ENCODE measurements at regions not wholly inside any gene's neighbourhood (a gene's known extent, or its start where the extent isn't known, plus 50 kb on each side); places are given as distances from the start of the nearest gene placed in this dataset.

- WGBS (ENCODE audit: insufficient coverage) = 80% methylated on average over 2 of the region's 4 CpGs
These were observed 146.2 kb upstream of the RASSF8 start for GRCh38 chr12:25812295-25812694.

GRCh38 chr12:25813843-25814242 is 144.6 kb upstream of the RASSF8 start:
- no peaks in the 10 kb centered on the region for H3K4me1 ChIP-seq (ENCODE audit: control insufficient read depth in 1 of 2, extremely low read depth in 1 of 2, insufficient read depth in 2 of 2, low read length in 2 of 2)
- H3K27ac ChIP-seq (ENCODE audit: low read length) = no peak overlapping the region
- no peaks in the 10 kb centered on the region for H3K27me3 ChIP-seq (replicated peaks in 1 of 2; ENCODE audit: control insufficient read depth in 2 of 2, extremely low read depth in 1 of 2, insufficient read depth in 2 of 2, low read length in 1 of 2)
- H3K4me3 ChIP-seq (ENCODE audit: control insufficient read depth in 1 of 2, extremely low read depth in 1 of 2, low read length in 1 of 2) = no peak overlapping the region
- no peaks in the 10 kb centered on the region for H3K36me3 Mint-ChIP-seq
- no peak for ATAC-seq (replicated peaks in 1 of 4)
- H3K27ac Mint-ChIP-seq = no peak overlapping the region
- CTCF ChIA-PET = no interaction called here
- DNase-seq = no peak
- POLR2A ChIA-PET = no interaction called here
- H3K9me3 Mint-ChIP-seq = peaks cover 0 to 7% (median 4%) of the 10 kb centered on the region in 3 donors
- no peak overlapping the region for H3K4me3 Mint-ChIP-seq
- H3K9me3 ChIP-seq = no peaks in the 10 kb centered on the region
- H3K36me3 ChIP-seq (ENCODE audit: control insufficient read depth in 2 of 2, extremely low read depth in 1 of 2, insufficient read depth in 1 of 2, low read length in 1 of 2) = no peaks in the 10 kb centered on the region
- peaks cover 0 to 10% (median 0%) of the 10 kb centered on the region in 3 donors for H3K4me1 Mint-ChIP-seq
- no peaks in the 10 kb centered on the region for H3K27me3 Mint-ChIP-seq
- 100% methylated on average over 2 of the region's 5 CpGs for WGBS (ENCODE audit: insufficient coverage)

More at GRCh38 chr12:25812295-25812694, 146.2 kb upstream of the RASSF8 start:
- DNase-seq (no peak), ATAC-seq (replicated peaks in 1 of 4) (no peak)
- POLR2A ChIA-PET = no interaction called here
- H3K4me3 ChIP-seq (ENCODE audit: control insufficient read depth in 1 of 2, extremely low read depth in 1 of 2, low read length in 1 of 2) = no peak overlapping the region
- H3K36me3 ChIP-seq (ENCODE audit: control insufficient read depth in 2 of 2, extremely low read depth in 1 of 2, insufficient read depth in 1 of 2, low read length in 1 of 2) = no peaks in the 10 kb centered on the region
- no peak overlapping the region for H3K4me3 Mint-ChIP-seq
- no peaks in the 10 kb centered on the region for H3K27me3 ChIP-seq (replicated peaks in 1 of 2; ENCODE audit: control insufficient read depth in 2 of 2, extremely low read depth in 1 of 2, insufficient read depth in 2 of 2, low read length in 1 of 2)
- no peak overlapping the region for H3K27ac ChIP-seq (ENCODE audit: low read length)
- H3K9me3 ChIP-seq = no peaks in the 10 kb centered on the region
- no peak overlapping the region for H3K27ac Mint-ChIP-seq
- no peaks in the 10 kb centered on the region for H3K36me3 Mint-ChIP-seq
- peaks cover 0 to 10% (median 0%) of the 10 kb centered on the region in 3 donors for H3K4me1 Mint-ChIP-seq
- CTCF ChIA-PET = no interaction called here
- peaks cover 0 to 8% (median 7%) of the 10 kb centered on the region in 3 donors for H3K9me3 Mint-ChIP-seq
- H3K27me3 Mint-ChIP-seq = no peaks in the 10 kb centered on the region
- H3K4me1 ChIP-seq (ENCODE audit: control insufficient read depth in 1 of 2, extremely low read depth in 1 of 2, insufficient read depth in 2 of 2, low read length in 2 of 2) = no peaks in the 10 kb centered on the region

GRCh38 chr12:25816637-25817036 is 141.8 kb upstream of the RASSF8 start:
- Histone ChIP-seq H3K9me3 (no peaks in the 10 kb centered on the region), H3K27ac (ENCODE audit: low read length) (no peak overlapping the region), H3K4me3 (ENCODE audit: control insufficient read depth in 1 of 2, extremely low read depth in 1 of 2, low read length in 1 of 2) (no peak overlapping the region), H3K27me3 (replicated peaks in 1 of 2; ENCODE audit: control insufficient read depth in 2 of 2, extremely low read depth in 1 of 2, insufficient read depth in 2 of 2, low read length in 1 of 2) (no peaks in the 10 kb centered on the region), H3K4me1 (ENCODE audit: control insufficient read depth in 1 of 2, extremely low read depth in 1 of 2, insufficient read depth in 2 of 2, low read length in 2 of 2) (no peaks in the 10 kb centered on the region), H3K36me3 (ENCODE audit: control insufficient read depth in 2 of 2, extremely low read depth in 1 of 2, insufficient read depth in 1 of 2, low read length in 1 of 2) (no peaks in the 10 kb centered on the region)
- CTCF ChIA-PET = no interaction called here
- DNase-seq (no peak), ATAC-seq (replicated peaks in 1 of 4) (no peak)
- Mint-ChIP-seq H3K4me1 (peaks cover 0 to 4% (median 0%) of the 10 kb centered on the region in 3 donors), H3K9me3 (no peaks in the 10 kb centered on the region), H3K36me3 (no peaks in the 10 kb centered on the region), H3K4me3 (no peak overlapping the region), H3K27me3 (no peaks in the 10 kb centered on the region), H3K27ac (no peak overlapping the region)
- WGBS (ENCODE audit: insufficient coverage) = no CpG with 5 or more reads among the region's 3 CpGs
- POLR2A ChIA-PET = no interaction called here

DNA sequence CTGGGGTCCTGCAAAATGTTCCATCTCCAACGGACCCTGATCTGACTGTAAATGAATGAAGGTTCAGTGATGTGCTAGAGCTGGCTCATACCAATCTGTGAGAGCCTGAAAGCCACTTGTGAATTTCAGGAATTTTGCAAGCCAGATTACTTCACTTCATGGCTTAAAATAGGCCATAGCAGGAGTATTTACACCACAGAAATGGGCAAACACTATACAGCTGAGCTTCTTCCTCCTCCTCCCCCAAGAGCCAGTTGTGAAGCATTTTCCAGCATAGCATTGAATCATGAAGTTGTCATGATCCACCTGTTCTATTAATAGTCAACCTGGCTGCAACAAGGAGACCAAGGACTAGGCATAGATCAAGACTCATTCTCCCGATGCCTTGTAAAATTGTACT is 141.3 kb upstream of the RASSF8 start:
- H3K9me3 ChIP-seq = no peaks in the 10 kb centered on the region
- no CpG with 5 or more reads among the region's 2 CpGs for WGBS (ENCODE audit: insufficient coverage)
- H3K27ac ChIP-seq (ENCODE audit: low read length) = no peak overlapping the region
- CTCF ChIA-PET = no interaction called here
- no peak for ATAC-seq (replicated peaks in 1 of 4)
- H3K36me3 ChIP-seq (ENCODE audit: control insufficient read depth in 2 of 2, extremely low read depth in 1 of 2, insufficient read depth in 1 of 2, low read length in 1 of 2) = no peaks in the 10 kb centered on the region
- H3K4me1 ChIP-seq (ENCODE audit: control insufficient read depth in 1 of 2, extremely low read depth in 1 of 2, insufficient read depth in 2 of 2, low read length in 2 of 2) = no peaks in the 10 kb centered on the region
- H3K9me3 Mint-ChIP-seq = no peaks in the 10 kb centered on the region
- no peak for DNase-seq
- POLR2A ChIA-PET = no interaction called here
- no peak overlapping the region for H3K27ac Mint-ChIP-seq
- no peaks in the 10 kb centered on the region for H3K27me3 Mint-ChIP-seq
- H3K36me3 Mint-ChIP-seq = no peaks in the 10 kb centered on the region
- H3K4me1 Mint-ChIP-seq = no peaks in the 10 kb centered on the region
- H3K4me3 Mint-ChIP-seq = no peak overlapping the region
- H3K27me3 ChIP-seq (replicated peaks in 1 of 2; ENCODE audit: control insufficient read depth in 2 of 2, extremely low read depth in 1 of 2, insufficient read depth in 2 of 2, low read length in 1 of 2) = no peaks in the 10 kb centered on the region
- no peak overlapping the region for H3K4me3 ChIP-seq (ENCODE audit: control insufficient read depth in 1 of 2, extremely low read depth in 1 of 2, low read length in 1 of 2)

DNA sequence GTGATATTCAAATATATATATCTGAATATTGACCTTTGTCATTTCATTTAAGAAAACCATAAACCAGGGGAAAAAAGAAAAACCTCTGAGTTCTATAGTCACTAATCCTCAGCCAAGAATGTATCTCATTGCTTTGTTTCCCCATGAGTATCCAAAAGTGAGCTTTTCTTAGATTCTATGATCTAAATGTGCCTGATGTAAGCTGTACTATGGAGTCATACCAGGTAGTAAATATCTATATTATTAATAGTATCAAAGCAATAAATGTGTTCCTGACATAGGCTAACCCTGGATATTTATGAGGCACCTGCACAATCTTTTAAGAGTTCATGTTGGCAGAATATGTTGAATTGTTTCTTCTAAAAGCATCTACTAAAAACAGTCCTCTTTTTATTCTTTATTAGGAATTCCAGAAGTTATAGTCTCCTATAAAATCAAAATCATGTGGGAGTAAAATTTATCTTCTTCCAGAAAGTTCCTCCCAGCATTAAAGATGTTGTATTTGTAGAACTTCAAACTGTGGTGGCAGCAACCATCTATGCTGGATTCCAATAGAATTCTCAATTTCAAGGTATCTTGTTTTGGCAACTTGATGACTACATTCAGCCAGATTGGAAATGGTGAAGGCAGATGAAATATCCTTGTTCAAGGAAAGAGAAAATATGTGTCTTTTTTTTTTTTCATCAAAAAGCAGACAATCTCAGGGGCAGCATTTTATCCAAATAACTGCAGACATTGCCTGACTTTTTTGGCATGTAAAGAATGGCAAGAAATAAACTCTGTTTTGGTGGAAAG is 139.7 kb upstream of the RASSF8 start:
- no peak for DNase-seq
- Histone ChIP-seq H3K27ac (ENCODE audit: low read length) (no peak overlapping the region), H3K36me3 (ENCODE audit: control insufficient read depth in 2 of 2, extremely low read depth in 1 of 2, insufficient read depth in 1 of 2, low read length in 1 of 2) (no peaks in the 10 kb centered on the region), H3K4me3 (ENCODE audit: control insufficient read depth in 1 of 2, extremely low read depth in 1 of 2, low read length in 1 of 2) (no peak overlapping the region), H3K4me1 (ENCODE audit: control insufficient read depth in 1 of 2, extremely low read depth in 1 of 2, insufficient read depth in 2 of 2, low read length in 2 of 2) (no peaks in the 10 kb centered on the region), H3K27me3 (replicated peaks in 1 of 2; ENCODE audit: control insufficient read depth in 2 of 2, extremely low read depth in 1 of 2, insufficient read depth in 2 of 2, low read length in 1 of 2) (no peaks in the 10 kb centered on the region), H3K9me3 (no peaks in the 10 kb centered on the region)
- CTCF ChIA-PET = no interaction called here
- Mint-ChIP-seq H3K27ac (no peak overlapping the region), H3K4me1 (no peaks in the 10 kb centered on the region), H3K9me3 (no peaks in the 10 kb centered on the region), H3K27me3 (no peaks in the 10 kb centered on the region), H3K36me3 (no peaks in the 10 kb centered on the region), H3K4me3 (no peak overlapping the region)
- POLR2A ChIA-PET = no interaction called here
- ATAC-seq (replicated peaks in 1 of 4) = no peak

- H3K9me3 ChIP-seq = no peaks in the 10 kb centered on the region
These were observed 138.8 kb upstream of the RASSF8 start for GRCh38 chr12:25819691-25820090.

DNA sequence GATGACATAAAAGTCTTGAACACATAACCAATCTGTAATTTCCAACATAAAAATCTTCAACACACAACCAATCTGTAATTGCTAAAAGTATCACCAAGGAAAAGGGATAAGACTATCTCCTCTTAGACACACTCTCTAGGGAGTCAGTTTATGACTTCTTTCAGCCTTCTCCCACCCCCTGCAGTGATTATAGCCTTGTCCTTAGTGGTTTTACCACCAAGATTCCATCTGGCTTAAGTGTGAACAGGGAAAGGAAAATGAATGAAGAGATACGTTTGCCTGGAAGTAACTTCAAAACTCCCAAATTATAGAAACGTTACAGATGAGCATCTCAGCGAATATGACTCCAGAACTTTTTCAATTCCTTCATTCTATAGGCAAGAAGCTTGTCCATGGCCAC is 136.2 kb upstream of the RASSF8 start:
- POLR2A ChIA-PET = no interaction called here
- H3K27me3 ChIP-seq (replicated peaks in 1 of 2; ENCODE audit: control insufficient read depth in 2 of 2, extremely low read depth in 1 of 2, insufficient read depth in 2 of 2, low read length in 1 of 2) = no peaks in the 10 kb centered on the region
- Mint-ChIP-seq H3K27me3 (no peaks in the 10 kb centered on the region), H3K36me3 (no peaks in the 10 kb centered on the region), H3K9me3 (no peaks in the 10 kb centered on the region), H3K4me1 (no peaks in the 10 kb centered on the region), H3K4me3 (no peak overlapping the region), H3K27ac (no peak overlapping the region)
- no peaks in the 10 kb centered on the region for H3K4me1 ChIP-seq (ENCODE audit: control insufficient read depth in 1 of 2, extremely low read depth in 1 of 2, insufficient read depth in 2 of 2, low read length in 2 of 2)
- DNase-seq (no peak), ATAC-seq (replicated peaks in 1 of 4) (no peak)
- H3K27ac ChIP-seq (ENCODE audit: low read length) = no peak overlapping the region
- H3K9me3 ChIP-seq = no peaks in the 10 kb centered on the region
- H3K4me3 ChIP-seq (ENCODE audit: control insufficient read depth in 1 of 2, extremely low read depth in 1 of 2, low read length in 1 of 2) = no peak overlapping the region
- WGBS (ENCODE audit: insufficient coverage) = no CpG with 5 or more reads among the region's 3 CpGs
- no peaks in the 10 kb centered on the region for H3K36me3 ChIP-seq (ENCODE audit: control insufficient read depth in 2 of 2, extremely low read depth in 1 of 2, insufficient read depth in 1 of 2, low read length in 1 of 2)
- CTCF ChIA-PET = no interaction called here

More at GRCh38 chr12:25819691-25820090, 138.8 kb upstream of the RASSF8 start:
- no peak for ATAC-seq (replicated peaks in 1 of 4)
- ChIA-PET POLR2A (no interaction called here), CTCF (no interaction called here)
- WGBS (ENCODE audit: insufficient coverage) = 38% methylated on average over 2 of the region's 11 CpGs
- no peaks in the 10 kb centered on the region for H3K4me1 ChIP-seq (ENCODE audit: control insufficient read depth in 1 of 2, extremely low read depth in 1 of 2, insufficient read depth in 2 of 2, low read length in 2 of 2)
- Mint-ChIP-seq H3K36me3 (no peaks in the 10 kb centered on the region), H3K27ac (no peak overlapping the region), H3K4me1 (no peaks in the 10 kb centered on the region), H3K9me3 (no peaks in the 10 kb centered on the region), H3K4me3 (no peak overlapping the region), H3K27me3 (no peaks in the 10 kb centered on the region)
- DNase-seq = no peak
- no peak overlapping the region for H3K4me3 ChIP-seq (ENCODE audit: control insufficient read depth in 1 of 2, extremely low read depth in 1 of 2, low read length in 1 of 2)
- H3K27me3 ChIP-seq (replicated peaks in 1 of 2; ENCODE audit: control insufficient read depth in 2 of 2, extremely low read depth in 1 of 2, insufficient read depth in 2 of 2, low read length in 1 of 2) = no peaks in the 10 kb centered on the region
- no peak overlapping the region for H3K27ac ChIP-seq (ENCODE audit: low read length)
- no peaks in the 10 kb centered on the region for H3K36me3 ChIP-seq (ENCODE audit: control insufficient read depth in 2 of 2, extremely low read depth in 1 of 2, insufficient read depth in 1 of 2, low read length in 1 of 2)

Data from T-cell (primary cell).